HCT116 (cell line): ENCODE measurements at regions not wholly inside any gene's neighbourhood (a gene's known extent, or its start where the extent isn't known, plus 50 kb on each side); places are given as distances from the start of the nearest gene placed in this dataset.

Experiments used
- JUND ChIP-seq: IDR thresholded peaks from 2 replicates; pipeline ENCODE4 v1.6.1; 2012
- POLR2A ChIP-seq: IDR thresholded peaks from 2 replicates; pipeline ENCODE4 v1.7.0; 2011; ENCODE audit warnings: borderline replicate concordance; ENCODE audit not compliant: insufficient read depth, insufficient read length; ENCODE audit errors: extremely low read depth
- POLR2AphosphoS5 ChIP-seq: IDR thresholded peaks from 2 replicates; pipeline ENCODE4 v1.6.1; 2011; ENCODE audit warnings: mild to moderate bottlenecking, low read depth, low read length, moderate library complexity
- SIN3A ChIP-seq: IDR thresholded peaks from 2 replicates; pipeline ENCODE4 v1.6.1; 2012; ENCODE audit warnings: low read depth
- TCF7L2 ChIP-seq: IDR thresholded peaks from 2 replicates; pipeline ENCODE4 v1.7.0; 2011; ENCODE audit warnings: borderline replicate concordance, inconsistent platforms; ENCODE audit not compliant: insufficient read depth, insufficient read length; ENCODE audit errors: extremely low read depth
- ZNF274 ChIP-seq: fragments of 200-500 bp; sonication (Bioruptor generic); IDR thresholded peaks from 2 replicates; pipeline ENCODE4 v1.6.1; 2014; ENCODE audit warnings: mild to moderate bottlenecking, low read depth, low read length, inconsistent platforms
- TF ChIP-seq, protein P1 (sequence below): IDR thresholded peaks from 2 replicates; pipeline ENCODE4 v1.6.1; 2012
- TF ChIP-seq, protein P2 (sequence below): IDR thresholded peaks from 2 replicates; pipeline ENCODE4 v1.6.1; 2012; ENCODE audit warnings: low read depth
- TF ChIP-seq, protein P3 (sequence below): IDR thresholded peaks from 2 replicates; pipeline ENCODE4 v1.6.1; 2011; ENCODE audit warnings: mild to moderate bottlenecking, low read length, moderate library complexity; ENCODE audit not compliant: insufficient replicate concordance; ENCODE audit errors: extremely low read depth
- TF ChIP-seq, protein P4 (sequence below), 3 experiments: fragments of 200-600 bp in 1 of 3; sonication (generic) in 1 of 3; IDR thresholded peaks in 2 of 3; conservative IDR thresholded peaks in 1 of 3; 2 replicates each; pipeline ENCODE4 v1.5.1; 2012 to 2017; ENCODE audit warnings: low read depth in 2 of 3, low read length in 2 of 3, antibody characterized with exemption in 1 of 3, borderline replicate concordance in 1 of 3, control low read depth in 1 of 3, mild to moderate bottlenecking in 1 of 3, mixed read lengths in 1 of 3, mixed run types in 1 of 3, moderate library complexity in 1 of 3; ENCODE audit not compliant: insufficient read depth in 1 of 3

DNA sequence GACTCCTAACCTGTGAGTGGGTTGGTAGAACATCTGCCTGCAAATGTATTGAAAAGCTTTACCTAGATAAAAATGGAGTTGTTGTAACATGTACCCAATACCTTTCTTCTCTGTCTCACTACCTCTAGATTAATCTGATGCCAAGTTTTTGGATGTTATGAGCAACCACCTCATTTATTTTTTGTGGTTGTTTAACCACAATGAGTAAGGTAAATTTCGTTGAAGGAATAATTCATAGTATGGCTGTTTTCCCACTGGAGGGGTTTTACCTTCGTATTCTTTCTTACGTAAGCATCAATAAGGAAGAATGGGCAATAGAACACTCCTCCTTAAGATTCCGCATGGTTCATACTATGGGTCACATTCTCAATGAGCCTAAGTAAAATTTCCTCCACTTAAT is 165.4 kb downstream of the CDH26 start:
- TF ChIP-seq, protein P1, sequence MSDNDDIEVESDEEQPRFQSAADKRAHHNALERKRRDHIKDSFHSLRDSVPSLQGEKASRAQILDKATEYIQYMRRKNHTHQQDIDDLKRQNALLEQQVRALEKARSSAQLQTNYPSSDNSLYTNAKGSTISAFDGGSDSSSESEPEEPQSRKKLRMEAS = no peak
- TF ChIP-seq POLR2AphosphoS5 (no peak), JUND (no peak), POLR2A (no peak), TCF7L2 (no peak), SIN3A (no peak), ZNF274 (no peak)
- TF ChIP-seq, protein P2, sequence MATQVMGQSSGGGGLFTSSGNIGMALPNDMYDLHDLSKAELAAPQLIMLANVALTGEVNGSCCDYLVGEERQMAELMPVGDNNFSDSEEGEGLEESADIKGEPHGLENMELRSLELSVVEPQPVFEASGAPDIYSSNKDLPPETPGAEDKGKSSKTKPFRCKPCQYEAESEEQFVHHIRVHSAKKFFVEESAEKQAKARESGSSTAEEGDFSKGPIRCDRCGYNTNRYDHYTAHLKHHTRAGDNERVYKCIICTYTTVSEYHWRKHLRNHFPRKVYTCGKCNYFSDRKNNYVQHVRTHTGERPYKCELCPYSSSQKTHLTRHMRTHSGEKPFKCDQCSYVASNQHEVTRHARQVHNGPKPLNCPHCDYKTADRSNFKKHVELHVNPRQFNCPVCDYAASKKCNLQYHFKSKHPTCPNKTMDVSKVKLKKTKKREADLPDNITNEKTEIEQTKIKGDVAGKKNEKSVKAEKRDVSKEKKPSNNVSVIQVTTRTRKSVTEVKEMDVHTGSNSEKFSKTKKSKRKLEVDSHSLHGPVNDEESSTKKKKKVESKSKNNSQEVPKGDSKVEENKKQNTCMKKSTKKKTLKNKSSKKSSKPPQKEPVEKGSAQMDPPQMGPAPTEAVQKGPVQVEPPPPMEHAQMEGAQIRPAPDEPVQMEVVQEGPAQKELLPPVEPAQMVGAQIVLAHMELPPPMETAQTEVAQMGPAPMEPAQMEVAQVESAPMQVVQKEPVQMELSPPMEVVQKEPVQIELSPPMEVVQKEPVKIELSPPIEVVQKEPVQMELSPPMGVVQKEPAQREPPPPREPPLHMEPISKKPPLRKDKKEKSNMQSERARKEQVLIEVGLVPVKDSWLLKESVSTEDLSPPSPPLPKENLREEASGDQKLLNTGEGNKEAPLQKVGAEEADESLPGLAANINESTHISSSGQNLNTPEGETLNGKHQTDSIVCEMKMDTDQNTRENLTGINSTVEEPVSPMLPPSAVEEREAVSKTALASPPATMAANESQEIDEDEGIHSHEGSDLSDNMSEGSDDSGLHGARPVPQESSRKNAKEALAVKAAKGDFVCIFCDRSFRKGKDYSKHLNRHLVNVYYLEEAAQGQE = no peak
- TF ChIP-seq, protein P3, sequence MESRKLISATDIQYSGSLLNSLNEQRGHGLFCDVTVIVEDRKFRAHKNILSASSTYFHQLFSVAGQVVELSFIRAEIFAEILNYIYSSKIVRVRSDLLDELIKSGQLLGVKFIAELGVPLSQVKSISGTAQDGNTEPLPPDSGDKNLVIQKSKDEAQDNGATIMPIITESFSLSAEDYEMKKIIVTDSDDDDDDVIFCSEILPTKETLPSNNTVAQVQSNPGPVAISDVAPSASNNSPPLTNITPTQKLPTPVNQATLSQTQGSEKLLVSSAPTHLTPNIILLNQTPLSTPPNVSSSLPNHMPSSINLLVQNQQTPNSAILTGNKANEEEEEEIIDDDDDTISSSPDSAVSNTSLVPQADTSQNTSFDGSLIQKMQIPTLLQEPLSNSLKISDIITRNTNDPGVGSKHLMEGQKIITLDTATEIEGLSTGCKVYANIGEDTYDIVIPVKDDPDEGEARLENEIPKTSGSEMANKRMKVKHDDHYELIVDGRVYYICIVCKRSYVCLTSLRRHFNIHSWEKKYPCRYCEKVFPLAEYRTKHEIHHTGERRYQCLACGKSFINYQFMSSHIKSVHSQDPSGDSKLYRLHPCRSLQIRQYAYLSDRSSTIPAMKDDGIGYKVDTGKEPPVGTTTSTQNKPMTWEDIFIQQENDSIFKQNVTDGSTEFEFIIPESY = no peak
- TF ChIP-seq, protein P4, sequence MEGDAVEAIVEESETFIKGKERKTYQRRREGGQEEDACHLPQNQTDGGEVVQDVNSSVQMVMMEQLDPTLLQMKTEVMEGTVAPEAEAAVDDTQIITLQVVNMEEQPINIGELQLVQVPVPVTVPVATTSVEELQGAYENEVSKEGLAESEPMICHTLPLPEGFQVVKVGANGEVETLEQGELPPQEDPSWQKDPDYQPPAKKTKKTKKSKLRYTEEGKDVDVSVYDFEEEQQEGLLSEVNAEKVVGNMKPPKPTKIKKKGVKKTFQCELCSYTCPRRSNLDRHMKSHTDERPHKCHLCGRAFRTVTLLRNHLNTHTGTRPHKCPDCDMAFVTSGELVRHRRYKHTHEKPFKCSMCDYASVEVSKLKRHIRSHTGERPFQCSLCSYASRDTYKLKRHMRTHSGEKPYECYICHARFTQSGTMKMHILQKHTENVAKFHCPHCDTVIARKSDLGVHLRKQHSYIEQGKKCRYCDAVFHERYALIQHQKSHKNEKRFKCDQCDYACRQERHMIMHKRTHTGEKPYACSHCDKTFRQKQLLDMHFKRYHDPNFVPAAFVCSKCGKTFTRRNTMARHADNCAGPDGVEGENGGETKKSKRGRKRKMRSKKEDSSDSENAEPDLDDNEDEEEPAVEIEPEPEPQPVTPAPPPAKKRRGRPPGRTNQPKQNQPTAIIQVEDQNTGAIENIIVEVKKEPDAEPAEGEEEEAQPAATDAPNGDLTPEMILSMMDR (IDR thresholded peaks at IDR 0.05 in 2 of 3, conservative IDR thresholded peaks at IDR 0.05 in 1 of 3; ENCODE audit: borderline replicate concordance in 1 of 3, insufficient read depth in 1 of 3, low read depth in 2 of 3, low read length in 2 of 3) = no peak
